Activated B cell treated with CpG ODN at 0.5 μM for 24 hours (primary cell): ENCODE measurements at regions not wholly inside any gene's neighbourhood (a gene's known extent, or its start where the extent isn't known, plus 50 kb on each side); places are given as distances from the start of the nearest gene placed in this dataset.
"Not testable (repeated sequence)": the region's sequence is repeated elsewhere in the genome, so short reads cannot be mapped to it uniquely, and the experiment has no call there.

ENCODE experiments used
- ATAC-seq: fragments of 200-7000 bp; cut with Tn5 transposase; one replicate; pipeline ENCODE4 v1.10.0; 2021; ENCODE audit warnings: low read depth, mild to moderate bottlenecking, moderate library complexity
- CTCF ChIA-PET: fragments of 350-600 bp; sonication (Branson Sonifier 250); formaldehyde crosslinking; loops from one replicate; lab custom pipeline; 2021; ENCODE audit warnings: antibody characterized with exemption; lab: Charles Lee
- POLR2A ChIA-PET: fragments of 350-600 bp; sonication (Branson Sonifier 250); formaldehyde crosslinking; loops from one replicate; lab custom pipeline; 2021; ENCODE audit warnings: antibody characterized with exemption; lab: Charles Lee
- DNase-seq: peaks from one replicate; pipeline ENCODE4 v3.0.0; 2022
- H3K27ac Mint-ChIP-seq: one replicate; pipeline ENCODE4 v1.8.0; 2020; ENCODE audit warnings: mixed read lengths
- H3K27me3 Mint-ChIP-seq: one replicate; pipeline ENCODE4 v1.8.0; 2021; ENCODE audit warnings: mixed read lengths
- H3K36me3 Mint-ChIP-seq: one replicate; pipeline ENCODE4 v1.8.0; 2021; ENCODE audit warnings: low read depth, mixed read lengths
- H3K4me1 Mint-ChIP-seq: one replicate; pipeline ENCODE4 v1.8.0; 2021; ENCODE audit warnings: mixed read lengths
- H3K4me3 Mint-ChIP-seq: one replicate; pipeline ENCODE4 v1.8.0; 2020; ENCODE audit warnings: mild to moderate bottlenecking, mixed read lengths
- H3K9me3 Mint-ChIP-seq: one replicate; pipeline ENCODE4 v1.8.0; 2020; ENCODE audit warnings: mixed read lengths
- intact Hi-C: fragments of 100-400 bp; cut with micrococcal nuclease; formaldehyde crosslinking; loops from one replicate; pipeline ENCODE4 v1.15.1; 2024
- TF ChIP-seq, protein P1 (sequence below): fragments of 200-600 bp; IDR thresholded peaks from one replicate; pipeline ENCODE4 v1.8.0; 2022; ENCODE audit warnings: antibody characterized with exemption, mild to moderate bottlenecking

DNA sequence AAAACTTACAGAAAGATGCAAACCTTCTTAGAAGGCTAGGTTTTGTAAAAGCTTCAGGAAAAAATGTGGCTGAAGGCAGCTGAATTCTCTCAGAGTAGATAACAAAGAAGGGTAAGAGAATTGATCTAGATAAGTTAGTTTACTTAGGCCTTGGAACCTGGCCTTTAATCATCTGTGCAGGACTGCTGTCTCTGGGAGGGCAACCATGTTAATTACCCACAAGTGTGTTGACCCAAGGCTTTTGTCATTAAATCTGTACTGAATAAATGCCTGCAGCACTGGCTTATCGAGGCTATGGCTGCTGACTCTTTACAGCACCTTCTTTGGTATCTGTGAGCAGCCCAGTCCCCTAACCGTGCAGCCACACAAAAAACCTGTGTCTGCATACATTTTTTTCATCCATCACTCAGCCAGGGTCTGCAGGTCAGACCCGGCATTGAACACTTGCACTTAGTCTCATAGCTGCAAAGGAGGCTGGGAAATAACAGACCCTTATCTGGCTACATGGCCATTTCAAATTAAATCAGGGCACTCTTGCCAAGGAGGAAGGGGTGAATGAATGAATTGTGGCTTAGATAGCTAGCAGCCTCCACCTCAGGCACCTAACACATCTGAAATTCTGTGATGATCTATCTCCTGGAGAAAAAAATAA, 86.4 kb upstream of the EPCAM start:
- no peaks in the 10 kb centered on the region for H3K27me3 Mint-ChIP-seq
- no peaks in the 10 kb centered on the region for H3K4me1 Mint-ChIP-seq
- TF ChIP-seq, protein P1, sequence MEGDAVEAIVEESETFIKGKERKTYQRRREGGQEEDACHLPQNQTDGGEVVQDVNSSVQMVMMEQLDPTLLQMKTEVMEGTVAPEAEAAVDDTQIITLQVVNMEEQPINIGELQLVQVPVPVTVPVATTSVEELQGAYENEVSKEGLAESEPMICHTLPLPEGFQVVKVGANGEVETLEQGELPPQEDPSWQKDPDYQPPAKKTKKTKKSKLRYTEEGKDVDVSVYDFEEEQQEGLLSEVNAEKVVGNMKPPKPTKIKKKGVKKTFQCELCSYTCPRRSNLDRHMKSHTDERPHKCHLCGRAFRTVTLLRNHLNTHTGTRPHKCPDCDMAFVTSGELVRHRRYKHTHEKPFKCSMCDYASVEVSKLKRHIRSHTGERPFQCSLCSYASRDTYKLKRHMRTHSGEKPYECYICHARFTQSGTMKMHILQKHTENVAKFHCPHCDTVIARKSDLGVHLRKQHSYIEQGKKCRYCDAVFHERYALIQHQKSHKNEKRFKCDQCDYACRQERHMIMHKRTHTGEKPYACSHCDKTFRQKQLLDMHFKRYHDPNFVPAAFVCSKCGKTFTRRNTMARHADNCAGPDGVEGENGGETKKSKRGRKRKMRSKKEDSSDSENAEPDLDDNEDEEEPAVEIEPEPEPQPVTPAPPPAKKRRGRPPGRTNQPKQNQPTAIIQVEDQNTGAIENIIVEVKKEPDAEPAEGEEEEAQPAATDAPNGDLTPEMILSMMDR, result no peak
- ChIA-PET POLR2A (no interaction called here), CTCF (interaction anchor here (1.3 kb wide), 1 partner anchor 11 kb away, joined by 3 read pairs; no protein-coding TSS in a partner anchor)
- no peaks in the 10 kb centered on the region for H3K9me3 Mint-ChIP-seq
- H3K4me3 Mint-ChIP-seq, result no peak overlapping the region
- no peaks in the 10 kb centered on the region for H3K36me3 Mint-ChIP-seq
- intact Hi-C loops, result no loop called here
- no peak overlapping the region for H3K27ac Mint-ChIP-seq
- ATAC-seq, result no peak
- DNase-seq, result no peak

DNA sequence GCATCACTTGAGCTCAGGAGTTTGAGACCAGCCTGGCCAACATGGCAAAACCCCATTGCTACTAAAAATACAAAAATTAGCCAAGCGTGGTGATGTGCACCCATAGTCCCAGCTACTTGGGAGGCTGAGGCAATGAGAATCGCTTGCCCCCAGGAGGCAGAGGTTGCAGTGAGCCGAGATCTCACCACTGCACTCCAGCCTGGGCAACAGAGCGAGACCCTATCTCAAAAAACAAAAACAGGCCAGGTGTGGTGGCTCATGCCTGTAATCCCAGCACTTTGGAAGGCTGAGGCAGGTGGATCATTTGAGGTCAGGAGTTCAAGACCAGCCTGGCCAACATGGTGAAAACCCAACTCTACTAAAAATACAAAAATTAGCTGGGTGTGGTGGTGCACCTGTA, 89.6 kb upstream of the EPCAM start:
- H3K27ac Mint-ChIP-seq, H3K9me3 Mint-ChIP-seq, H3K36me3 Mint-ChIP-seq, H3K4me3 Mint-ChIP-seq, CTCF ChIA-PET, ATAC-seq, intact Hi-C loops, H3K27me3 Mint-ChIP-seq, DNase-seq, H3K4me1 Mint-ChIP-seq, POLR2A ChIA-PET: not testable (repeated sequence)

DNA sequence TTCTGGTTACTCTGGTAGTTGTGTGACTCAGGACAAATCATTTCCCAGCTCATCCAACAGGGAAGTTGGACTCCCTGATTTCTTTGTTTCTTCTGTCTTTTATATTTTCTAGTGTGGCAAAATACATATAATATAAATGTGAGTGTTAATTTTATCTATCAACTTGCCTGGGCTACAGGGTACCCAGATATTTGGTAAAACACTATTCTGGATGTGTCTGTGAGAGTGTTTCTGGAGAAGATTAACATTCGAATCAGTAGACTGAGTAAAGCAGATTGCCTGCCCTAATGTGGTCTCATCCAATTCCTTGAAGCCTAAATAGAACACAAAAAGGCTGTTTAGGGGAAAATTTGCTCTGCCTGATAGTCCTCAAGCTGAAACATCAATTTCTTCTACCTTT, 91.1 kb upstream of the EPCAM start:
- CTCF ChIA-PET, result no interaction called here

DNA sequence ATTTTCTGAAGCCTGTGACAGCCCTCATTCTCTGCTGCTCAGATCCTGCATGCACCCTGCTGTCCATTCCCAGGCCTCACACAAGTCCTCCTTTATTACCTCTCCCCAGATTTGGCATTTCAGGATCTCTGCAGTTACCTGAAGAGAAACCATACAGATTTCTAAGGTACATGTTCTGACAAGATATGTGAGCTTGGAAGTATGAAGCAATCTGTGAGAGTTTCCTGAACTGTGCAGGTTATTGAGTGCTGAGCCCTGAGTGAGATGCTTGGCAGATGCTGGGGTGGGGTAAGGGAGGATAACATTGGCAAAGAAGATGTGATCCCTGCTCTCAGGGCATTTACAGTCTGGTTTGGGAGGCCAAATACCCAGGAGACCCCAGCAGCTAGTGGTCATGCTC, 91.9 kb upstream of the EPCAM start:
- intact Hi-C loops, result no loop called here
- H3K4me3 Mint-ChIP-seq, result no peak overlapping the region
- ATAC-seq, result no peak
- ChIA-PET POLR2A (interaction anchor here (0.6 kb wide), 1 partner anchor 333 kb away, joined by 5 read pairs; no protein-coding TSS in a partner anchor), CTCF (no interaction called here)
- TF ChIP-seq, protein P1, result no peak
- H3K27me3 Mint-ChIP-seq, result no peaks in the 10 kb centered on the region
- no peak for DNase-seq
- no peaks in the 10 kb centered on the region for H3K36me3 Mint-ChIP-seq
- H3K9me3 Mint-ChIP-seq, result no peaks in the 10 kb centered on the region
- H3K4me1 Mint-ChIP-seq, result peaks cover 5% of the 10 kb centered on the region
- H3K27ac Mint-ChIP-seq, result no peak overlapping the region

More for the DNA sequence above, 91.1 kb upstream of the EPCAM start:
- TF ChIP-seq, protein P1, result no peak
- ATAC-seq (no peak), DNase-seq (no peak)
- Mint-ChIP-seq H3K27ac (no peak overlapping the region), H3K4me3 (no peak overlapping the region), H3K36me3 (no peaks in the 10 kb centered on the region), H3K27me3 (no peaks in the 10 kb centered on the region), H3K9me3 (no peaks in the 10 kb centered on the region), H3K4me1 (peaks cover 1% of the 10 kb centered on the region)
- intact Hi-C loops, result no loop called here
- POLR2A ChIA-PET, result no interaction called here

DNA sequence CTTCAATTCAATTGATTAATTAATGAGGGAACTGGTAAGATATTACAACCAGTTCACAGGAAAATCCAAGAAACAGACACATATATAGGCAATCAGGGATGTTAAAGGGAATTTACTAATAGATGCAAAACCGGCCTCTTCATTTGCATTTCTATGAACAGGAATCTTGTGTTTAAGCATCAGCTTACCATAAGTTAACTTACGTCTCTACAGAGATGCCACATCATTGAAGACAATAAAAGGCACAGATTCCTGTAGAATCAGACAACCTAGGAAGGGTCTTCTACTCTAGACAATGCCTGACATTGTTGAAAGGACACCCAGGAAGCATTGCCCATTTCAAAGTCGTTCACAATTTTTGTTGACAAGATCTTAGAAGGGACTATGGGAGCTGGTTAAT, 93.0 kb upstream of the EPCAM start:
- TF ChIP-seq, protein P1, result no peak
- no peak for DNase-seq
- intact Hi-C loops, result no loop called here
- ChIA-PET POLR2A (no interaction called here), CTCF (no interaction called here)
- no peak overlapping the region for H3K27ac Mint-ChIP-seq
- H3K4me1 Mint-ChIP-seq, result peaks cover 17% of the 10 kb centered on the region
- H3K9me3 Mint-ChIP-seq, result no peaks in the 10 kb centered on the region
- no peak for ATAC-seq
- H3K36me3 Mint-ChIP-seq, result no peaks in the 10 kb centered on the region
- no peaks in the 10 kb centered on the region for H3K27me3 Mint-ChIP-seq
- H3K4me3 Mint-ChIP-seq, result no peak overlapping the region
